IPS-20b (cell line): ENCODE measurements at regions not wholly inside any gene's neighbourhood (a gene's known extent, or its start where the extent isn't known, plus 50 kb on each side); places are given as distances from the start of the nearest gene placed in this dataset.

Source experiments
- H3K27ac ChIP-seq: one replicate; pipeline ENCODE4 v1.5.1; 2013; ENCODE audit warnings: low read length
- H3K27me3 ChIP-seq: 2 replicates; pipeline ENCODE4 v1.6.1; 2013; ENCODE audit warnings: mild to moderate bottlenecking, low read length, inconsistent platforms; ENCODE audit not compliant: insufficient read depth
- H3K36me3 ChIP-seq: 2 replicates; pipeline ENCODE4 v1.6.1; 2013; ENCODE audit warnings: low read depth, mild to moderate bottlenecking, inconsistent platforms, low read length, moderate library complexity; ENCODE audit not compliant: insufficient read depth
- H3K4me1 ChIP-seq: 2 replicates; pipeline ENCODE4 v1.6.1; 2013; ENCODE audit warnings: mild to moderate bottlenecking, control low read depth, inconsistent platforms, low read length, moderate library complexity; ENCODE audit not compliant: insufficient read depth
- H3K4me3 ChIP-seq: 2 replicates; pipeline ENCODE4 v1.5.1; 2013; ENCODE audit warnings: mild to moderate bottlenecking, low read length, inconsistent platforms
- H3K9ac ChIP-seq: 2 replicates; pipeline ENCODE4 v1.6.1; 2013; ENCODE audit warnings: low read depth, mild to moderate bottlenecking, inconsistent platforms, low read length, moderate library complexity
- H3K9me3 ChIP-seq: 2 replicates; pipeline ENCODE4 v1.6.1; 2013; ENCODE audit warnings: mild to moderate bottlenecking, low read depth, low read length, inconsistent platforms; ENCODE audit not compliant: insufficient read depth

GRCh38 chr1:18020021-18020817 lies 87.4 kb upstream of the IGSF21 start:
- Histone ChIP-seq H3K4me1 (no peaks in the 10 kb centered on the region), H3K9me3 (no peaks in the 10 kb centered on the region), H3K27me3 (peaks cover 37% of the 10 kb centered on the region), H3K4me3 (no peak overlapping the region), H3K36me3 (no peaks in the 10 kb centered on the region), H3K27ac (no peak overlapping the region), H3K9ac (no peak overlapping the region)

- no peak overlapping the region for H3K9ac ChIP-seq
- no peaks in the 10 kb centered on the region for H3K9me3 ChIP-seq
- H3K4me1 ChIP-seq: no peaks in the 10 kb centered on the region
- H3K4me3 ChIP-seq: no peak overlapping the region
- no peaks in the 10 kb centered on the region for H3K36me3 ChIP-seq
- no peak overlapping the region for H3K27ac ChIP-seq
- H3K27me3 ChIP-seq: peaks cover 33% of the 10 kb centered on the region
Observed at GRCh38 chr1:18021242-18021641, 86.4 kb upstream of the IGSF21 start.

GRCh38 chr1:18032172-18032859 lies 75.3 kb upstream of the IGSF21 start:
- Histone ChIP-seq H3K36me3 (no peaks in the 10 kb centered on the region), H3K4me1 (no peaks in the 10 kb centered on the region), H3K4me3 (no peak overlapping the region), H3K9ac (no peak overlapping the region), H3K27ac (no peak overlapping the region), H3K9me3 (no peaks in the 10 kb centered on the region), H3K27me3 (peaks cover 19% of the 10 kb centered on the region)

GRCh38 chr1:18035145-18035544 lies 72.5 kb upstream of the IGSF21 start:
- Histone ChIP-seq H3K27ac (no peak overlapping the region), H3K4me1 (no peaks in the 10 kb centered on the region), H3K4me3 (no peak overlapping the region), H3K27me3 (peaks cover 7% of the 10 kb centered on the region; the same call in 1 of the 2 replicates), H3K36me3 (no peaks in the 10 kb centered on the region), H3K9me3 (no peaks in the 10 kb centered on the region), H3K9ac (no peak overlapping the region)

DNA sequence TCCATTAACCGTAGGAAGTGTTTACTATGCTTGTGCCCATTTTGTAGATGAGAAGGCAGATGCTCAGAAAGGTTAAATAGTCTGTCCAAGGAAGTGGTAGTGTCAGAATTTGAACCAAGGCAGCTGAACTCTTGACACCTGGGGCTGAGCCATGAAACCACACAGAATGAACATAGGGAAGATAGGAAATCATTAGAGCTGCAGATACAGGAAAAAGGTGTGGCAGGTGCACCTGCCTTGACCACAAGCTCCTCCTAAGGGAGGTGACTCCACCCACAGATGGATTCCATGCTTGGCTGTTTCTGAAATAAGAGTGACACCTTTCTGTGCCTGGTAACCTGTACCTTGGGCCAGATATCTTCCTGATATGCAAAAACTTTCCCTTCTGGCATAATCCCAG lies 69.9 kb upstream of the IGSF21 start:
- Histone ChIP-seq H3K9ac (no peak overlapping the region), H3K4me3 (no peak overlapping the region), H3K9me3 (no peaks in the 10 kb centered on the region), H3K36me3 (no peaks in the 10 kb centered on the region), H3K27me3 (peaks cover 7% of the 10 kb centered on the region; the same call in 1 of the 2 replicates), H3K4me1 (no peaks in the 10 kb centered on the region), H3K27ac (no peak overlapping the region)

- H3K4me3 ChIP-seq: no peak overlapping the region
- no peak overlapping the region for H3K9ac ChIP-seq
- H3K4me1 ChIP-seq: no peaks in the 10 kb centered on the region
- no peak overlapping the region for H3K27ac ChIP-seq
- H3K9me3 ChIP-seq: no peaks in the 10 kb centered on the region
- no peaks in the 10 kb centered on the region for H3K36me3 ChIP-seq
- H3K27me3 ChIP-seq: peaks cover 3% of the 10 kb centered on the region; the same call in 1 of the 2 replicates
Observed at GRCh38 chr1:18038051-18038450, 69.5 kb upstream of the IGSF21 start.

DNA sequence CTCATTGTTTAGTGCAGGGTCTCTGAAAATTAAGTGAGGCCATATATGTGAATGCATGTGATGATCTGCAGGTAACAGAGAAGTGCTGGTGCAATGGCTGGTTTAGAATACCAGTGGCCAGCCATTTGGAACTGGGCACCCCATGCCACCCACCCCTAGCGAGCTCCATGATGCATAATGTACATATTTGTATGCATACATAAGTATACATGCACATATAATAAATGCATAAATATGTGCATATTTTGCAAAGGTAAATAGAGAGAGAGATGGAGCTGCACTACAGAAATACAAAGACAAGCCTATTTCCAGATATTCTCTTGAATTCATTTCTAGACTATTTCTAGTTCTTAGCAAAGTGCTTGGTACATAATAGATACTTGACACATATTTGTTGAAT lies 68.5 kb upstream of the IGSF21 start:
- H3K36me3 ChIP-seq: no peaks in the 10 kb centered on the region
- no peaks in the 10 kb centered on the region for H3K9me3 ChIP-seq
- no peak overlapping the region for H3K9ac ChIP-seq
- no peaks in the 10 kb centered on the region for H3K27me3 ChIP-seq
- no peak overlapping the region for H3K4me3 ChIP-seq
- H3K4me1 ChIP-seq: no peaks in the 10 kb centered on the region
- no peak overlapping the region for H3K27ac ChIP-seq

DNA sequence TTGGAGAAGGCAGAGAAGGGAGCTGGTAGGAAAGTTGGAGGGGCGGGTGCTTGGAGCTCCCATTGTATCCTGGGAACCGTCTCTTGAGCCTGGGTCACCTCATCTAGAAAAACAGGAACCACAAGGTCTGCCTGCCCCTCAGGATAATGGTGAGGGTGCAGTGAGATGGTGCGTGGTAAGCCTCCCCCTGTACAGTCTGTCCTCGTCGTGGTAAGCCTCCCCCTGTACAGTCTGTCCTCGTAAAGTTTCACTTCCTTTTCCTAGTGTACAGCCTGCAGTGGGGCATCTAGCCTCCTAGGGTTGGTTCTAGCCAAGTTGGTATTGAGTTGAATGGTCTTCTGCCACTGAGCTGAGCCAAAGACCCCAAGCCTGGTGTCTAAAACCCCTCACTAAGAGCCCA lies 66.5 kb upstream of the IGSF21 start:
- Histone ChIP-seq H3K36me3 (no peaks in the 10 kb centered on the region), H3K27me3 (no peaks in the 10 kb centered on the region; the same call in 1 of the 2 replicates), H3K4me3 (no peak overlapping the region), H3K9me3 (no peaks in the 10 kb centered on the region), H3K9ac (no peak overlapping the region), H3K4me1 (no peaks in the 10 kb centered on the region), H3K27ac (no peak overlapping the region)

- H3K27me3 ChIP-seq: no peaks in the 10 kb centered on the region; the same call in 1 of the 2 replicates
- H3K27ac ChIP-seq: no peak overlapping the region
- H3K4me3 ChIP-seq: no peak overlapping the region
- H3K4me1 ChIP-seq: no peaks in the 10 kb centered on the region
- no peaks in the 10 kb centered on the region for H3K9me3 ChIP-seq
- no peaks in the 10 kb centered on the region for H3K36me3 ChIP-seq
- H3K9ac ChIP-seq: no peak overlapping the region
Observed at GRCh38 chr1:18041685-18042355, 65.8 kb upstream of the IGSF21 start.

- Histone ChIP-seq H3K27me3 (no peaks in the 10 kb centered on the region; the same call in 1 of the 2 replicates), H3K4me1 (no peaks in the 10 kb centered on the region), H3K4me3 (no peak overlapping the region), H3K36me3 (no peaks in the 10 kb centered on the region), H3K9me3 (no peaks in the 10 kb centered on the region), H3K27ac (no peak overlapping the region), H3K9ac (no peak overlapping the region)
Observed at GRCh38 chr1:18043871-18044270, 63.7 kb upstream of the IGSF21 start.

- Histone ChIP-seq H3K27me3 (no peaks in the 10 kb centered on the region; the same call in 1 of the 2 replicates), H3K4me1 (no peaks in the 10 kb centered on the region), H3K36me3 (no peaks in the 10 kb centered on the region), H3K4me3 (no peak overlapping the region), H3K9me3 (no peaks in the 10 kb centered on the region), H3K27ac (no peak overlapping the region), H3K9ac (no peak overlapping the region)
Observed at GRCh38 chr1:18045203-18045602, 62.4 kb upstream of the IGSF21 start.
